Suppressor macrophage treated with lipopolysaccharide for 1 hour (primary cell): ENCODE measurements at regions not wholly inside any gene's neighbourhood (a gene's known extent, or its start where the extent isn't known, plus 50 kb on each side); places are given as distances from the start of the nearest gene placed in this dataset.
A peak's percentile ranks its signal among the peaks of the same experiment; 100 is the strongest.
"Not testable (repeated sequence)": the region's sequence is repeated elsewhere in the genome, so short reads cannot be mapped to it uniquely, and the experiment has no call there.

Experiments
- DNase-seq, 3 donors: peaks; one replicate each; pipeline ENCODE4 v3.0.0-alpha.2; 2020 to 2022

DNA sequence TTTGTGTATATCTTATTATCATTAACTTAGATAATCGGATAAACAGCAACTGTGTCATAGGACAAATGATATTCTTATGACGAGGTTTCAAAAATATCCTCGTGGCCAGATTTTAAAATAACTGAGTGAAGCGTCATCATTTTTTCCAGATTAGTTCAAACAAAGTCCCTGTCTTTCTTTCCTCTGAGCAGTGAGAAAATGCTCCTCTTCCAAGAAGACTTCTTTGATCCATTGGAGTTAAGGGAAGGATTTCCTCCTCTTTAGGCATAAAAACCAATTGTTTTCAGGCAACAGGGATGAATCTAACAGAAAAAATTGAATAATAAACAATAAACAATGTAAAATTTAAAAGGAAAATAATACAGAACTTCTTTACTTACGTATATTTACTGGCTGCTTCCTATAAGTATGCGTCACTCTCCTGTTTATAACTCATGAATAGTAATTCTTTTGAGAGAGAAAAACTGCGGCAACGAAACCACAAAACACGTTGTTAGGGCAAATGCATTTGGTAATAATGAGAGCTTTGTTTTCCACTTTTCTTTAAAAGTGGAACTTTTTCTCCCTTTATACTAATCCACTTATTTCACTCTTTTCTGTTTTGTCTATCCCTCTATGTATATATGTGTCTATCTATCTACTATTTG is 419.4 kb upstream of the ONECUT1 start:
- no peak for DNase-seq

DNA sequence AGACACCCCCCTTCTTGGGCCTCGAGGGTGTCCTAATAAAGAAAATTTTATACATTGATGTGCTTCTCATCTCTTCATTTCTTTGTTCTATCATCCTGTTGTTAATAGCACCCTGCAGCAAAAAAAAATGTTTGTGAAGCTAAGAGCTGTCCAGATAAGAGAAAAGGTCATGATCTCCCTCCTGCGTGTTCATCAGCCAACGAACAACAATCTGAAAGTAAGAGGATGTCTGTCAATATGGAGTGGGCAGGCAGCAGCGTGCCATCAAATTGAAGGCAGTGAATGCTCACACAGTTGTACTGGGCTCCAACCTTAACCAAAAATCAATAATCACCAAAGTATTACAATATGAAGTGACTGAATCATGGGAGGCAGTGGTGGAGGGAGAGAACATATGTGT is 418.6 kb upstream of the ONECUT1 start:
- no peak for DNase-seq

DNA sequence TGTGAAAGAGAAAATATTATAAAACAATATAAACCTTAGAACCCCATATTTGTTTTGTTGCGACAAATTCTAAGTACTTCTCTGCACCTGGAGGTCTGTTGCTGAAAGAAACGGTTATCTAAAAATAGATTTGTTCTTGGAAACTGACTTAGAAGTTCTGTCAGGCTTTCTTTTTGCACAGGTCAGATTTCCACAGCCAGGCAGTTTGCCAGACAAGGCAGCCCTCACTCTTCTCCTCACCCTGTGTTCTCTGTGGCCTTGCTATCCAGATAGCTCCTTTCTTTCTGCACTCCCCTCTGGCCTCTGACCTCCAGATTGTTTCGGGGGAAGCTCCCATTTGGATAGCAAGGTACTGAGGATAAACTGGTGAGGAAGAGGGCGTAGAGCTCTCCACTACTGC is 413.3 kb upstream of the ONECUT1 start:
- no peak for DNase-seq

DNA sequence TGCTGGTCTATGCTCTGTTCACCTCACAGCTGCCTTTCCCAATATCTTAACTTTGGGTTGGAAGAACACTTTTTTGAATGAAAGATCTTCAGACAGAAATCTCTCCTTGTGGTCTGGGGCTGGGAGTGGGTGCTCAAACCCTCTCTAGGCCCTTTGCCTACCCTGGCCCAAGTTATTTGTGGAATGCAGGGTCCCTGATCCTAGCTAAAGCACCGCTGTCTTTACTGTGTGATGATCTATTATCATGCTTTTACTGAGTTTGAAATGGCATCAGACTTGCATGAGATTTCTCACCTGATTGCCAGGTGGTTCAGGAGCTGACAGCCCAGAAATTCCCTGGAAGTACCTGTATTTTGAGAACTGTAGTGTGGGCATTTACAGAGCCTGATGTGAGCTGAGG is 412.7 kb upstream of the ONECUT1 start:
- no peak for DNase-seq

DNA sequence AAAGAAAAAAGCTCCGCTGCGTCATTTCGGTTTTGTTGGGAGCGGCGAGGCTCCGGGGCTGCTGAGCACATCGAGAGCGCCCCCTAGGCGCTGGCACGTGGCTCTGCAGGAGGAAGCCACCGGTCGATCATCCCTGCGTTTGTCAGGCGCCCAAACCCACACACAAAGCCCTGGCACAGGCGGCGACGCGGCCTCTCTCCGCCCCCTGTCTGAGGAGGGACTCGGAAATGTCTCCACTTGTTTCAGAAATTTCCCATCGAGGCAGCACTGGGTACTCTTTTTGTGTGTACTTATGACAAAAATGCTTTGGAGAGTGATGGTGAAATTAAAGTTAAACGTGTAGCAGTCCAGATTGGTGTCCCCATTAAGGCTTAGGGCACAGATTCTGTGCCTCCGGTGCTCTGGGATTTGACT is 407.3 kb upstream of the ONECUT1 start:
- peak; percentile 71 to 84 (median 80) for DNase-seq

DNA sequence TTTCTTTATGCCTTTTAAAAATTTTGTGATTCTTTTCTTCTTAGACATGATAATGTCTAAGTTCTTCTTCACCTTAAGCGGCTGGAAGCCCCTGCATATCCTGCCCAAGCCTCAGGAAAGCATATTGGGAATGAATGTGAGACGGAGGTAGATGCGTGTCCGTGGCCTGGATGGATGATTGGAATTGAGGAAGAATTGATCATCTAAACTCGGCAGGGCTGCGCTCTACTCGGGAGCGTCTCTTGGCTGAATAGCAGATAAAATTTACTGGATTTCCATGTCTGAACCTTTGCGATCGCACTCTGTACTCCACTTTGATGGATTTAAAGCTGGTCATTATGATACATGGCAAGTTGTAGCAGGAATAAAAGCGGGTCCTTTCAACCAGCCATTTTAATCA is 406.7 kb upstream of the ONECUT1 start:
- DNase-seq = no peak

DNA sequence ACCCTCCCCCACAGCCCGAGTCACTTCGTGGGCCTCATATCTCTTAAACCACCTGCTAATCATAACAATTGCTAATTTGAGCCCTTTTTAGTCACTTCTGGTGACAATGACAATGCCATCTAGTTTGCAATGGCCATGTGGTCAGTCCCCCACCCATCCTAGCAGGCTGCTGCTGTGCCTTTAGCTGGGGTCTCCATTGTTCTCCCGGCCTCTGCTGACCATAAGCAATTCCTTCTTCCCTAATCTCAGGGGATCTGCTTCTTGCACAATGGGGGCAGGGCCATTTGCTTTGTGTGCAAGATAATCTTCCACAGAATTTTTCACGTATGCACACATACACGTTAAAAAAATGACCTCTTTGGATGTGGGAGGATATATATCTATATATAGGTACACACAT is 406.1 kb upstream of the ONECUT1 start:
- DNase-seq = no peak

DNA sequence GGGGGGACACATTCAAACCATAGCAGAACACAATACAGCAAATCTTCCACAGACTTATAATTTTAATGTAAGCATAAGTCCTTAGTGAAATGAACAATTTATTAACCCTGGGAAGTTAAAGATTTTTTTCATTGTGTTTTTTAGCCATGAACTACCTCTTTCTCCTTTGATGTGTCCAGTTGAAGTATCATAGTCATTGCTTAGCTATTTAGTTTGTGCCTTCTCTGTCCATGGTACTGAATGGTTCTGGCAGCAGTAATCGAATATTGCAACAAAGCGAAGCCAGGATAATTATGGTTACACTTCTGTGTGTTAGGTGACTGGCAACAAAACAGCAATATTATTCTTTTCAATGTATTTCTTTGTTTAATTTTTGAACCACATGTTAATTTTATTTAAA is 403.0 kb upstream of the ONECUT1 start:
- peak in 2 of 3 donors; percentile 15 to 23 for DNase-seq

DNA sequence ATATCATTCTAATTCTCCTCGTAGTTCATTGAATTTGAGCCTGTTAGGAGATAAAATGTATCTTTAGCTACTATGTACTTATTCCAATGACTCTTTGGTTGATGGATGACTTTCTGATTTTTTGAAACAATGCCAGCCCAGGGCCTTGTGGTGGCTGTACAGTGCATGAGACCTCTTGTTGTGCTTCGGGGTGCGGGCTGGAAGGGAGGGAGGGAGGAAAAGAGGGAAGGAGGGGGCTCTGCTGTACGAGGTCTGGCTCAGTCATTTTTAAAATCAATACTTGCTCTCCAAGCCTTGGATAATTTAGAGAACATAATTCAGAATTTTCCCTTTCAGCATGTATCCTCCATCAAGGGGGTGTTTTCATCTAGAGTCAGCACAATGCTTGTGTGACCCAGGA is 399.7 kb upstream of the ONECUT1 start:
- DNase-seq = no peak

DNA sequence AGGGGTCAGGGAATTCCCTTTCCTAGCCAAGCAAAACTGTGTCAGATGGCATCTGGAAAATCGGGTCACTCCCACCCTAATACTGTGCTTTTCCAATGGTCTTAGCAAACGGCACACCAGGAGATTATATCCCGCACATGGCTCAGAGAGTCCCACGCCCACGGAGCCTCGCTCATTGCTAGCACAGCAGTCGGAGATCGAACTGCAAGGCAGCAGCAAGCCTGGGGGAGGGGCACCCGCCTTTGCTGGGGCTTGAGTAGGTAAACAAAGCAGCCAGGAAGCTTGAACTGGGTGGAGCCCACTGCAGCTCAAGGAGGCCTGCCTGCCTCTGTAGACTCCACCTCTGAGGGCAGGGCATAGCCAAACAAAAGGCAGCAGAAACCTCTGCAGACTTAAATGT is 393.3 kb upstream of the ONECUT1 start:
- DNase-seq = not testable (repeated sequence)

DNA sequence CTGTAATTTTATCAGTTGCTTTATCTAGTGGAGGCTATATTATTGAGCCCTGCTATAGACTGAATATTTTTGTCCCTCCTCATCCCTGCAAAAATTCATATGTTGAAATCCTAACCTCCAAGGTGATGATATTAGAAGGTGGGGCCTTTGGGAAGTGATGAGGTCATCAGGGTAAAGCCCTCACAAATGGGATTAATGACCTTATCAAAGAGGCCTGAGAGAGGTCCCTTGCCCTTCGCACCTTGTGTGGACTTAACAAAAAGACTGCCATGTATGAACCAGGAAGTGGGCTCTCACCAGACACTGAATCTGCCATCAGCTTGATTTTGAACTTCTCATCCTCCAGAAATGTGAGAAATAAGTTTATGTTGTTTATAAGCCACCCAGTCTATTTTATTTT is 381.4 kb upstream of the ONECUT1 start:
- no peak for DNase-seq

DNA sequence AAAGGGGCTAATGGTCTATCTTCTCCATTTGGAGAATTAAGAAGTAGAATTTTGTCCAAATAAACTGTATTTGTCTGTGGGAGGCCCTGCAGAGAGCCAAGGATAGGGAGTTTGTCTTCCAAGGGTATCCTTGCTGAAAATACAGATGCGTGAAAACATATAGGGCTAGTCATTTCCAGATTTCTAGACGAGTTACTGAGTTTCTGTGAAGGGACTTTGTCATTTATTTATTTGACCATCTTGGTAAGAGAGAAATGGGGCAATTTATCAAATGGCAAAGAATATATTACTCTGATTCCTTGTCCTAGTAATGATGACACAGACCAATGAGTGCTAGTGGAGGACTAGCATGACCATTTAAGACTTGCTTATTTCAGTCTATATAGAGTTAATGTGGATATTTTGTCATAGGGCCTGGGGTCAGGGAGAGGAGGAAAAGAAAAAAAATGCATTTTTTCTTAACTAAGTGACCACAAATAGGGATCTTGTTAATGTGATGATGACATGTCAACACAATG is 376.6 kb upstream of the ONECUT1 start:
- no peak for DNase-seq

DNA sequence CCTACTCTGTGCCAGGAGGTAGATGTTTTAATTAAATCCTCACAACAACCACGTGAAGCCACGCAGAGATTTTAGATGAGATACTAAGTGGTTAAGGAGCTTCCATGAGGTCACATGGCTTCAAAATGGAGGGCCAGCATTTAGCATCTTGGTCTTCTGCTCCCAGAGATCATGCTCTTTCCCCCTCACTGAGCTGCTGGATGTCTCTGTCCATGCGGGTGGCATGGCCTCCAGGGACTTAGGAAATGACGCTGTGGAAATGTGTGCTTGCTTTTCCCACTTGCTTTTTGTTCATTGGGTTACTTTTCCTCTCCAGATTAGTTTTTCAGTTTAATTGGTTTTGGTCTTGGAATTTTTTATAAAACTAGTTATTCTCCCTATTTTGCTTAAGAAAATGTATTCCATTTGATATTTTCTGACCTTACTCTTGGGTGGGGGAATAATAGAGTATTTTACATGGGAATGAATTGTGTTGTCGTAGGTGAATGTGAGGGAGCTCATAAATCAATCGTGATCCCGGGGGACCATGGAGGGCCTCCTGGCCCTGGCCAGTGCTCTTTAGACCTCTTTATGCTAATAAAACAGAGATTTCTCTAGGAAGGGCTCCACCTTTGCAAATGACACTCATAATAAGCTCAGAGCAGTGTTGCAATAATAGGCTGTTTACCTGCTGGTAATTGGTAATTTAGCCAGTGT is 376.0 kb upstream of the ONECUT1 start:
- no peak for DNase-seq

DNA sequence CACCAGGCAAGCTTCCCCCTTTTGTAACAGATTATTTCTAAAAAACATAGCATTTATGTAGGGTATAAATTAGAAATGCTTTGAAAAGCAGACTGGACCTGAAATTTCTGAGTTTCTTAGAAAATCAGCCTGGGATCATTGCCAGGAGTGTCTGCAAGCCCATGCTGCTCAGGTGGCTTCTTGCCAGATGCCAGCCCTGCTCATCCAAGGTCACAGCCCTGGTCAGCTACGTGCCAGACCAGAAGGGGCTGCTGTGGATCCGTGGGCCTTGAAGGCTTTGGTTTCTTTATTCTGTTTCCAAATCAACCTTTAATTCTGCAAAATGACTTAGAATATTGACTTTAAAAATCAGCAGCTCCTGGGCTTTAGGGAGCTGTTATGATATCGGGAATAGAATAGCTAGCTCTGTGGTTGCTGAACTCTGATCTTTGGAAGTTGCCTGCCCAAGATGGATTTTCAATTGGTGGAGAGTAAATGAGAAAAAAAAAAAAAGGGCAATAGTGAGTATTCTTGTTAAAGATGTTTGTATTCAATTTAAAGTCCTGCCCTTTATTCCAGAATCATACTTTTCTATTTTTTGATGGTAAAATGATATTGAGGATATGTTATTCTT is 370.1 kb upstream of the ONECUT1 start:
- no peak for DNase-seq

DNA sequence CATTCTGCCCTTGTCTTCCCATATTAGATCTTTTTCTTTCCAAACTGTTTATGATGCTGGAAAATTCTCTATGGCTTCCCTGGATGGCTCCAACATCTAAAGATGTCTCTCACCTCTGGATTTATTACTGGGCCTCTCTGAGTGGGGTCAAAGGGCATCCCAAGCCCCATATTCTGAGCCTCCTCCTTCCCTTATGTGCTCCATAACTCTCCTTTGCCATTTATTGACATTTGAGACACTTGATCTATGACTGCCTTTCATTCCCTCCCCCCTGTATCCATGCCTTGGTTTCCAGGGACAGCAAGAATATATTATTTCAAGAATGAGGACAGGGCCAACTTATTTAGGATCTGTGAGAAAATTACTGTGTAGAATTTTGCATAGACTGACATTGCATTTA is 369.3 kb upstream of the ONECUT1 start:
- no peak for DNase-seq

DNA sequence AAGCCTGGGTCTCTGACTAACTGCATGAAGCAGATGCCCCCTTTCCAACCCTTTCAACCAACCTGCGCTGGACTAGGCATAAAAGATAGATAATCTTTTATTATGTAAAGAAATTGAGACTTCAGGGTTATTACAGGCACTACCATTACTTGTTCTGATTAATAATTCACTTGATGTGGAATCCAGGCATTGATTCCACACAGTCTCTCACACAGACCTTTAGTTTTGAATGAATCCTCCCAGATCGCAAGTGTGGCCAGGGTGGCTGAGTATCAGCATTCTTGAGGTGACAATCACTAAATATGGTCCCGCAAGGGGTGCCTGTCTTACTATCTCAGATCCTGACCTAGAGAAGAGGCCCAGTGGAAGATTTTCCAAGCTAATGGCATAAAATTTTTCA is 368.9 kb upstream of the ONECUT1 start:
- no peak for DNase-seq

DNA sequence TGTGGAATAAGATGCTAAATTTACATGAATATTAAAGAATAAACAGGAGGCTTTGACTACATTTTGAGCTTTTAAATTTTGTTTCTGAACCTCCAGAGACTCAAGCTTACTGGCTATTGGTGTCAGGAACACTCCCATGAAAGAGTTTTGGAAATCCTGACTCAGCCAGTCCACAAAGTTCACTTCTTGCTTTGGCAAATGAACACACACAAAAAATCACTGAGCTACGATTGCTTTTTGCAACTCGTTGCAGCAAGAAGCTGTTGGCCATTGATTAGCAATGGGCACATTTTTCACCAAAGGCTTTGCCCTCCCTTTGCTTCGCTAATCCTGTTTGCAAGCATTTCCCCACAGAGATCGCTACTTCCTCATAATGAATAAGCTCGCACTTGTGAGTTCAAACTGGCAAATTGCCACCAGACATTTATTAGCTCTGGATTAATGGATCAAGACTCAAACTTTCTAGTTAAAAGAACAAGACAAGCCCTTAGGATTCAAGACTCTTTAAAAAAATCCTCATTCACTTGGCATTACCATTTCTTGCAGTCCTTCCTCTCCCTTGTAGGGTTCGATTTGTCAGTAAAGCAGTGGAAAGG is 343.2 kb upstream of the ONECUT1 start:
- DNase-seq = no peak

DNA sequence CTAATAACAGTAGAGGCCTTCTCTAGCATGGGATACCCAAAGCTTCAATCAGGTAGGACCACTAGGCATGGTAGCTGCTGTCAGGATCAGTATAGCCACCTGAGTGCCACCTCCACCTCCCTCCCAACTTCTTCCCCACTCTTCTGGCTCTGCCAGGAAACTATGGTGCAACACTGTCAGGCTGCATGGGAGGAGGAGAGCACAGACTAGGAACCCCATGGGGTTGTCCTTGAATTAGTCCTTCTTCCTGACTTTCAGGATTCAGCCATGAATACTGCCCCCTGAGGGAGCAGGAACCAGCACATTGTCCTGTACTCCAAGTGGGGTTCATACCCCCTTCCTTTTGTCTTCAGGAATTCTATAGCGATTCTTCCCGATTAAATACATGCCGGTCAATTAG is 340.8 kb upstream of the ONECUT1 start:
- no peak for DNase-seq

DNA sequence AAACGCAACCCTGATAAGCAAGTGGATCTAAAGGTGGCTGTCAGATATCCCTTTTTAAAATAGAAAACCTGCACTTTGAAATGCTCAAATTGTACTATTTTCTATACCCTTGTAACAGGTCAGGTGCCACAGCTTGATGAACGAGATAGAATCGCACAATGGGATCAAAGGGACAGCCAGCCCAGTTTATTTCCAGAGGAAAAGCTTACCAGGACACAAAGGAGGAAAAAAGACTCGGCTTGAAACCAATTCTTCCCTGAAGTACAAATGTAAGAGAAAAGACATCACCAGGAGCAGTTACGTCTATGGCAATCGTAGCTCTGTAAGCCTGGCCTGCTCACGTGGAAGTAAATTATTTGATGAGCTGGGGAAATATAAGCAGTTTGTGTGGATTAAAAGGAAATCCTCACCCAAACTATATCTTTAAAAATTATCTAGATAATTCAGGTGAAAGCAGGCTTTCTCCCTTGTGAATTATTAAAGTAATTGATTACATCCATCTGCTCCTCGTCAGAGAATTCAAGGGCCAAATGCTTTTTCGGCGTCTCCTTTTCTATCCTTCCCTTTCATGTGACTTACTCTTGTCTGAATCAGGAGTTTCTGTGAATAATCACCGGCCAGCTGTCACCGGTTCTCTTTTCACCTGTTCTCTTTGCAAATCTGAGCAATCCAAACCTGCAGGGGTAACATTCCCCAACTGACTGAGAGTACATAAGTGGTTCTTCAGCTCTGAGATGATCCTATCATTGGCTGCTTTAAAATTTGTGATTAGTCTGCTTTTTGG is 339.2 kb upstream of the ONECUT1 start:
- DNase-seq = no peak

DNA sequence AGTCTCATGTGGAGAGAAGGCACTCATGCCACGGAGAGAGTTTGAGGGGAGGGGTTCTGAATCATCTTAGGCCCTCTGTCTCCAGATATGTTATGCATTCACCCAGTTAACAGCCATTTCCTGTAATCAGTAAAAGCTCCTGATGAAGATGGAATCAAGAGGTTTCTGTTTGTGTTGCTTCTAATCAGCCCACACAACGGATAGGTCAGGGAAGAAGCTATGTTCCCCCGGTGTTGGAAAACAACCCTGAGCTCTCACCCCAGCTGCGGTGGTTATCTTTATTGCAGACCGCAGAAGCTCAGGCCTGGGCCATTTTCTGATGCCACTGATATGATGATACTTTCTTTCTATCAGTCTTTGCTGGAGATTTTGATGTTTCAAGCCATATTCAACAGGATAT is 338.5 kb upstream of the ONECUT1 start:
- no peak for DNase-seq

DNA sequence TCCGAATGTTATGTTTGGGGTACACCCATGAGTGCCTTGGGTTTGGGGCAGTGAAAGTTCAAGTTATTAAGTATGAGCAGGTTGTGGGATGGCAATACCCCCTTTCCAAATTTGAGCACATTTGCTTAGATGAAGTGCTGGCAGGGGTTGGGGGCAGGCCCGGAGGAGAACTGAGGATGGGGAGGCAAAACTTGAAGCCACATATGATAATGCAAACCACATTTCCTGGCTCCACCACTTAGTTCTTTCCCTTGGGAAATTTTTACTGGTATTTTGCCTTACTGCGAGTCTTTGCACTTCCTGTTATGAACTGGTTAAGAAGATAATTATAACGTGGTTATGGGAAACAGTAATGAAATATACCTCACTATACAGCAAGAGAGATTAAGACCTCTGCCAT is 336.0 kb upstream of the ONECUT1 start:
- DNase-seq = no peak

DNA sequence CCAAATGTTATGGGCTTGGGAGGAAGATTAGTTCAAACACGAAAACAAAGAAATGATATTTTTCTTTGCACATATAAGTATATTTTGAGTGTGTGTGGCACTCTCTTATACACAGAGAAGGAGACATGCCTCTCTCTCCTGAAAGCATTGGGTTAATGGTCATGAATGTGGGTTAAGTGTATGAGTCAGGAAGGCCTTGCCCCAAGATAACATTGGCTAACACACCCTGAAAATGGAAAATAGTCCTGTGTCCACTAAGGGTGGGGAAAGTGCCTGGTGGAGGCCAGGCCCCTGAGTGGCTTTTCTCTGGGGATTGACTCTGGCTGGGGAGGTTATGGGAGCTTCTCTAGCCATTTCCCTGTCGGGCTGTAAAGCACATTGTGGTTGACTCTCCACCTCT is 332.7 kb upstream of the ONECUT1 start:
- DNase-seq = no peak

DNA sequence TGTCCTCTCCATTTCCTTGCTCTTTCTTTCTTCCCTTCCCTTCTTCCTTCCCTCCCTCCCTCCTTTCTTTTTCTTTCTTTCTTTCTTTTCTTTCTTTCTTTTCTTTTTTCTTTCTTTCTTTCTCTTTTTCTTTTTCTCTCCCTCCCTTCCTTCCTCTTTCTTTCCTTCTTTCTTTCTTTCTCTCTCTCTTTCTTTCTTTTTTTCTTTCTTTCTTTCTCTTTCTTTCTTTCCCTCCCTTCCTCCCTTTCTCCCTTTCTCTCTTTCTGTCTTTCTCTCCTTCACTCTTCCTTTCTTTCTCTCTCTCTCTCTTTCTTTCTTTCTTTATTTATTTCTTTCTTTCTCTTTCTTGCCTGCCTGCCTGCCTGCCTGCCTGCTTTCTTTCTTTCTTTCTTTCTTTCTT is 326.8 kb upstream of the ONECUT1 start:
- DNase-seq = not testable (repeated sequence)
